ENCODE measurements at regions not wholly inside any gene's neighbourhood (a gene's known extent, or its start where the extent isn't known, plus 50 kb on each side); places are given as distances from the start of the nearest gene placed in this dataset.
A peak's percentile ranks its signal among the peaks of the same experiment; 100 is the strongest.

GRCh38 chr20:22691369-22692118 is 107.2 kb upstream of the FOXA2 start (continued):
- TF ChIP-seq MTA1 (CRISPR knock-in tag; IDR thresholded peaks at IDR 0.05; ENCODE audit: borderline replicate concordance) (0 out of 2 replicates have a peak, but pooled peaks have one; percentile 7), RAD21 (CRISPR knock-in tag; IDR thresholded peaks at IDR 0.05) (peak; percentile 93), XRCC5 (optimal IDR thresholded peaks at IDR 0.05; ENCODE audit: low read length) (peak; percentile 90), ATF7-NPFF (CRISPR knock-in tag; IDR thresholded peaks at IDR 0.05; ENCODE audit: low read depth) (0 out of 2 replicates have a peak, but pooled peaks have one; percentile 33), BRD4 (CRISPR knock-in tag; IDR thresholded peaks at IDR 0.05) (no peak), ZNF382 (CRISPR knock-in tag; IDR thresholded peaks at IDR 0.05; ENCODE audit: borderline replicate concordance) (no peak), CENPX (CRISPR knock-in tag; IDR thresholded peaks at IDR 0.05) (no peak), TOPORS (CRISPR knock-in tag; IDR thresholded peaks at IDR 0.05) (no peak), ASH2L (IDR thresholded peaks at IDR 0.05; ENCODE audit: insufficient read length, low read depth, low read length) (peak; percentile 20), MEIS2 (CRISPR knock-in tag; IDR thresholded peaks at IDR 0.05) (no peak), MYPOP (CRISPR knock-in tag; IDR thresholded peaks at IDR 0.05) (no peak; the same call in 1 of the 2 replicates), SRSF9 (IDR thresholded peaks at IDR 0.05; ENCODE audit: borderline replicate concordance, insufficient read depth, low read depth, low read length, poor library complexity, severe bottlenecking) (no peak), RARG (CRISPR knock-in tag; IDR thresholded peaks at IDR 0.05; ENCODE audit: low read depth) (no peak), SIX1 (CRISPR knock-in tag; IDR thresholded peaks at IDR 0.05; ENCODE audit: borderline replicate concordance) (no peak), SSRP1 (CRISPR knock-in tag; IDR thresholded peaks at IDR 0.05) (no peak), HOXA7 (CRISPR knock-in tag; IDR thresholded peaks at IDR 0.05) (no peak), HDAC6 (IDR thresholded peaks at IDR 0.05; ENCODE audit: low read depth, low read length) (no peak)
- TF ChIP-seq, protein P1, sequence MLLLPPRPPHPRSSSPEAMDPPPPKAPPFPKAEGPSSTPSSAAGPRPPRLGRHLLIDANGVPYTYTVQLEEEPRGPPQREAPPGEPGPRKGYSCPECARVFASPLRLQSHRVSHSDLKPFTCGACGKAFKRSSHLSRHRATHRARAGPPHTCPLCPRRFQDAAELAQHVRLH (CRISPR knock-in tag; IDR thresholded peaks at IDR 0.05; ENCODE audit: borderline replicate concordance, low read depth): 0 out of 2 replicates have a peak, but pooled peaks have one; percentile 25
- TF ChIP-seq, protein P2, sequence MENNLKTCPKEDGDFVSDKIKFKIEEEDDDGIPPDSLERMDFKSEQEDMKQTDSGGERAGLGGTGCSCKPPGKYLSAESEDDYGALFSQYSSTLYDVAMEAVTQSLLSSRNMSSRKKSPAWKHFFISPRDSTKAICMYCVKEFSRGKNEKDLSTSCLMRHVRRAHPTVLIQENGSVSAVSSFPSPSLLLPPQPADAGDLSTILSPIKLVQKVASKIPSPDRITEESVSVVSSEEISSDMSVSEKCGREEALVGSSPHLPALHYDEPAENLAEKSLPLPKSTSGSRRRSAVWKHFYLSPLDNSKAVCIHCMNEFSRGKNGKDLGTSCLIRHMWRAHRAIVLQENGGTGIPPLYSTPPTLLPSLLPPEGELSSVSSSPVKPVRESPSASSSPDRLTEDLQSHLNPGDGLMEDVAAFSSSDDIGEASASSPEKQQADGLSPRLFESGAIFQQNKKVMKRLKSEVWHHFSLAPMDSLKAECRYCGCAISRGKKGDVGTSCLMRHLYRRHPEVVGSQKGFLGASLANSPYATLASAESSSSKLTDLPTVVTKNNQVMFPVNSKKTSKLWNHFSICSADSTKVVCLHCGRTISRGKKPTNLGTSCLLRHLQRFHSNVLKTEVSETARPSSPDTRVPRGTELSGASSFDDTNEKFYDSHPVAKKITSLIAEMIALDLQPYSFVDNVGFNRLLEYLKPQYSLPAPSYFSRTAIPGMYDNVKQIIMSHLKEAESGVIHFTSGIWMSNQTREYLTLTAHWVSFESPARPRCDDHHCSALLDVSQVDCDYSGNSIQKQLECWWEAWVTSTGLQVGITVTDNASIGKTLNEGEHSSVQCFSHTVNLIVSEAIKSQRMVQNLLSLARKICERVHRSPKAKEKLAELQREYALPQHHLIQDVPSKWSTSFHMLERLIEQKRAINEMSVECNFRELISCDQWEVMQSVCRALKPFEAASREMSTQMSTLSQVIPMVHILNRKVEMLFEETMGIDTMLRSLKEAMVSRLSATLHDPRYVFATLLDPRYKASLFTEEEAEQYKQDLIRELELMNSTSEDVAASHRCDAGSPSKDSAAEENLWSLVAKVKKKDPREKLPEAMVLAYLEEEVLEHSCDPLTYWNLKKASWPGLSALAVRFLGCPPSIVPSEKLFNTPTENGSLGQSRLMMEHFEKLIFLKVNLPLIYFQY (CRISPR knock-in tag; IDR thresholded peaks at IDR 0.05; ENCODE audit: borderline replicate concordance): 0 out of 2 replicates have a peak, but pooled peaks have one; percentile 23
- TF ChIP-seq, protein P3, sequence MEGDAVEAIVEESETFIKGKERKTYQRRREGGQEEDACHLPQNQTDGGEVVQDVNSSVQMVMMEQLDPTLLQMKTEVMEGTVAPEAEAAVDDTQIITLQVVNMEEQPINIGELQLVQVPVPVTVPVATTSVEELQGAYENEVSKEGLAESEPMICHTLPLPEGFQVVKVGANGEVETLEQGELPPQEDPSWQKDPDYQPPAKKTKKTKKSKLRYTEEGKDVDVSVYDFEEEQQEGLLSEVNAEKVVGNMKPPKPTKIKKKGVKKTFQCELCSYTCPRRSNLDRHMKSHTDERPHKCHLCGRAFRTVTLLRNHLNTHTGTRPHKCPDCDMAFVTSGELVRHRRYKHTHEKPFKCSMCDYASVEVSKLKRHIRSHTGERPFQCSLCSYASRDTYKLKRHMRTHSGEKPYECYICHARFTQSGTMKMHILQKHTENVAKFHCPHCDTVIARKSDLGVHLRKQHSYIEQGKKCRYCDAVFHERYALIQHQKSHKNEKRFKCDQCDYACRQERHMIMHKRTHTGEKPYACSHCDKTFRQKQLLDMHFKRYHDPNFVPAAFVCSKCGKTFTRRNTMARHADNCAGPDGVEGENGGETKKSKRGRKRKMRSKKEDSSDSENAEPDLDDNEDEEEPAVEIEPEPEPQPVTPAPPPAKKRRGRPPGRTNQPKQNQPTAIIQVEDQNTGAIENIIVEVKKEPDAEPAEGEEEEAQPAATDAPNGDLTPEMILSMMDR (CRISPR knock-in tag; IDR thresholded peaks at IDR 0.05): peak; percentile 97
- TF ChIP-seq, protein P4, sequence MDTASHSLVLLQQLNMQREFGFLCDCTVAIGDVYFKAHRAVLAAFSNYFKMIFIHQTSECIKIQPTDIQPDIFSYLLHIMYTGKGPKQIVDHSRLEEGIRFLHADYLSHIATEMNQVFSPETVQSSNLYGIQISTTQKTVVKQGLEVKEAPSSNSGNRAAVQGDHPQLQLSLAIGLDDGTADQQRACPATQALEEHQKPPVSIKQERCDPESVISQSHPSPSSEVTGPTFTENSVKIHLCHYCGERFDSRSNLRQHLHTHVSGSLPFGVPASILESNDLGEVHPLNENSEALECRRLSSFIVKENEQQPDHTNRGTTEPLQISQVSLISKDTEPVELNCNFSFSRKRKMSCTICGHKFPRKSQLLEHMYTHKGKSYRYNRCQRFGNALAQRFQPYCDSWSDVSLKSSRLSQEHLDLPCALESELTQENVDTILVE (CRISPR knock-in tag; IDR thresholded peaks at IDR 0.05): peak; percentile 42; the same call in 1 of the 2 replicates

All from HepG2 (cell line).